Neutrophil (primary cell): ENCODE measurements at regions not wholly inside any gene's neighbourhood (a gene's known extent, or its start where the extent isn't known, plus 50 kb on each side); places are given as distances from the start of the nearest gene placed in this dataset.

Source experiments
- H3K27ac ChIP-seq: fragments of 200-600 bp; sonication (generic); 2 replicates; pipeline ENCODE4 v1.5.1; 2016; ENCODE audit warnings: mild to moderate bottlenecking, moderate library complexity
- H3K27me3 ChIP-seq: fragments of 200-600 bp; sonication (generic); 2 replicates; pipeline ENCODE4 v1.6.0; 2016; ENCODE audit warnings: mild to moderate bottlenecking
- H3K36me3 ChIP-seq: fragments of 200-600 bp; sonication (generic); 2 replicates; pipeline ENCODE4 v1.5.1; 2017
- H3K4me1 ChIP-seq, 2 experiments: fragments of 200-600 bp in 1 of 2; sonication (generic) in 1 of 2; 1 replicate in 1 of 2; 2 replicates in 1 of 2; pipeline versions ENCODE4 v1.5.1 to v1.6.1; 2013 to 2016; ENCODE audit warnings: low read depth in 1 of 2, low read length in 1 of 2, mild to moderate bottlenecking in 1 of 2, moderate library complexity in 1 of 2; ENCODE audit not compliant: control insufficient read depth in 1 of 2, insufficient read depth in 1 of 2
- H3K4me3 ChIP-seq, 2 experiments: fragments of 200-600 bp in 1 of 2; sonication (generic) in 1 of 2; 1 replicate in 1 of 2; 2 replicates in 1 of 2; pipeline ENCODE4 v1.5.1; 2013 to 2016; ENCODE audit warnings: low read depth in 1 of 2, low read length in 1 of 2, mild to moderate bottlenecking in 1 of 2, moderate library complexity in 1 of 2
- H3K9me3 ChIP-seq: fragments of 200-600 bp; sonication (generic); 2 replicates; pipeline ENCODE4 v1.5.1; 2016
- CTCF ChIP-seq: fragments of 200-600 bp; sonication (generic); IDR thresholded peaks from 2 replicates; pipeline ENCODE4 v1.5.1; 2016; ENCODE audit warnings: antibody characterized with exemption

GRCh38 chr13:73331556-73331955, 272.8 kb downstream of the KLF5 start:
- Histone ChIP-seq H3K4me1 (no peaks in the 10 kb centered on the region), H3K9me3 (no peaks in the 10 kb centered on the region), H3K36me3 (no peaks in the 10 kb centered on the region), H3K27ac (no peak overlapping the region), H3K4me3 (no peak overlapping the region), H3K27me3 (no peaks in the 10 kb centered on the region)
- no peak for TF ChIP-seq CTCF

GRCh38 chr13:73329355-73329754, 270.6 kb downstream of the KLF5 start:
- Histone ChIP-seq H3K27ac (no peak overlapping the region), H3K4me3 (no peak overlapping the region)

GRCh38 chr13:73327579-73327978, 268.8 kb downstream of the KLF5 start:
- no peaks in the 10 kb centered on the region for H3K4me1 ChIP-seq
- H3K4me3 ChIP-seq, result no peak overlapping the region
- no peaks in the 10 kb centered on the region for H3K27me3 ChIP-seq
- no peaks in the 10 kb centered on the region for H3K9me3 ChIP-seq
- H3K27ac ChIP-seq, result no peak overlapping the region
- no peaks in the 10 kb centered on the region for H3K36me3 ChIP-seq
- no peak for TF ChIP-seq CTCF

More at GRCh38 chr13:73329355-73329754, 270.6 kb downstream of the KLF5 start:
- no peaks in the 10 kb centered on the region for H3K27me3 ChIP-seq
- H3K4me1 ChIP-seq, result no peaks in the 10 kb centered on the region
- no peaks in the 10 kb centered on the region for H3K36me3 ChIP-seq
- TF ChIP-seq CTCF, result no peak
- H3K9me3 ChIP-seq, result no peaks in the 10 kb centered on the region

- Histone ChIP-seq H3K27ac (no peak overlapping the region), H3K36me3 (no peaks in the 10 kb centered on the region), H3K27me3 (no peaks in the 10 kb centered on the region), H3K4me3 (no peak overlapping the region), H3K4me1 (no peaks in the 10 kb centered on the region), H3K9me3 (no peaks in the 10 kb centered on the region)
- TF ChIP-seq CTCF, result no peak
These were observed 267.1 kb downstream of the KLF5 start for GRCh38 chr13:73325723-73326558.

- no peak overlapping the region for H3K4me3 ChIP-seq
- H3K27me3 ChIP-seq, result no peaks in the 10 kb centered on the region
These were observed 266.3 kb downstream of the KLF5 start for GRCh38 chr13:73324842-73325722.

More at GRCh38 chr13:73324842-73325722, 266.3 kb downstream of the KLF5 start:
- Histone ChIP-seq H3K27ac (no peak overlapping the region), H3K4me1 (no peaks in the 10 kb centered on the region), H3K9me3 (no peaks in the 10 kb centered on the region), H3K36me3 (no peaks in the 10 kb centered on the region)
- no peak for TF ChIP-seq CTCF
